Esophagus squamous epithelium (tissue), 5 donors: ENCODE measurements at regions not wholly inside any gene's neighbourhood (a gene's known extent, or its start where the extent isn't known, plus 50 kb on each side); places are given as distances from the start of the nearest gene placed in this dataset.

ENCODE experiments used
- DNase-seq: peaks from one replicate; lab custom pipeline; 2025; lab: John Stamatoyannopoulos, UW
- H3K27ac ChIP-seq, 4 donors: fragments of 200-600 bp; sonication (generic); one replicate each; pipeline ENCODE4 v1.5.1; 2016 to 2019; ENCODE audit warnings: mild to moderate bottlenecking in 1 of 4
- H3K27me3 ChIP-seq, 4 donors: fragments of 200-600 bp; sonication (generic); 1 replicate in 3 of 4; 2 replicates in 1 of 4; pipeline versions ENCODE4 v1.5.1 to v1.6.0; 2017 to 2021; ENCODE audit warnings: antibody characterized with exemption in 1 of 4
- H3K36me3 ChIP-seq, 3 donors: fragments of 200-600 bp; sonication (generic); one replicate each; pipeline ENCODE4 v1.5.1; 2016 to 2019
- H3K4me1 ChIP-seq, 3 donors: fragments of 200-600 bp; sonication (generic); one replicate each; pipeline ENCODE4 v1.5.1; 2017 to 2019
- H3K4me3 ChIP-seq, 4 donors: fragments of 200-600 bp; sonication (generic); 1 replicate in 3 of 4; 2 replicates in 1 of 4; pipeline ENCODE4 v1.5.1; 2016 to 2019; ENCODE audit warnings: mild to moderate bottlenecking in 2 of 4, moderate library complexity in 1 of 4
- H3K9me3 ChIP-seq, 3 donors: fragments of 200-600 bp; sonication (generic); one replicate each; pipeline ENCODE4 v1.5.1; 2016 to 2019
- POLR2A ChIP-seq, 4 donors: fragments of 450-650 bp; IDR thresholded peaks; one replicate each; pipeline ENCODE4 v1.6.1; 2017; ENCODE audit warnings: antibody characterized with exemption in 4 of 4, mild to moderate bottlenecking in 4 of 4, moderate library complexity in 3 of 4
- WGBS, 2 donors: methylation state at CpG; one replicate each; pipeline ENCODE4 v1.1.5; 2018; 5-methylcytosine and 5-hydroxymethylcytosine counted together
- intact Hi-C: fragments of 100-400 bp; cut with DNase I; formaldehyde crosslinking; loops from one replicate; pipeline ENCODE4 v1.15.0; 2022
- TF ChIP-seq, protein P1 (sequence below), 6 experiments: fragments of 450-650 bp in 4 of 6; fragments of 200-600 bp in 2 of 6; sonication (generic) in 2 of 6; IDR thresholded peaks; one replicate each; pipeline ENCODE4 v1.5.1; 2016 to 2019; ENCODE audit warnings: antibody characterized with exemption in 6 of 6, mild to moderate bottlenecking in 4 of 6, moderate library complexity in 4 of 6
- donor health status: DM: yes; HTN: yes; CAD: no.

DNA sequence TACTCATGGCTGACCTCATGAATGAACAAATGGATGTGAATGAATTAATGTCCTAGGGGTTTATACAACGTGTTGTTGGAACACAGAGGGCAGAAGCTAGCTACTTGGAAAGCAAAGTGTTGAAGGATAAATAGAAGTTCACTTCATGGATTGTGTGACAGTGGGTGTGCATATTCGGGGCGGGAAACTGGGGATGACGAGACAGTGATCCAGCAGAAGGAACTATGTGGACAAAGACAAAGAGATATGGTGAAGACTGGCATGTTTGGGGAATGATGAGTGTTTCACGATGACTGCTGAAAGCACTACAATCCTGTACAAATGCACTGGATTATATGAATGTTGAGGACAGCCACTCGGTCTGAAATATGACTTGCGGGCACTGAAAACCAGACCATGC lies 250.5 kb upstream of the C16orf82 start:
- Histone ChIP-seq H3K4me3 (no peak overlapping the region), H3K9me3 (no peaks in the 10 kb centered on the region), H3K27ac (no peak overlapping the region), H3K27me3 (no peaks in the 10 kb centered on the region), H3K36me3 (no peaks in the 10 kb centered on the region), H3K4me1 (no peaks in the 10 kb centered on the region)
- TF ChIP-seq, protein P1, sequence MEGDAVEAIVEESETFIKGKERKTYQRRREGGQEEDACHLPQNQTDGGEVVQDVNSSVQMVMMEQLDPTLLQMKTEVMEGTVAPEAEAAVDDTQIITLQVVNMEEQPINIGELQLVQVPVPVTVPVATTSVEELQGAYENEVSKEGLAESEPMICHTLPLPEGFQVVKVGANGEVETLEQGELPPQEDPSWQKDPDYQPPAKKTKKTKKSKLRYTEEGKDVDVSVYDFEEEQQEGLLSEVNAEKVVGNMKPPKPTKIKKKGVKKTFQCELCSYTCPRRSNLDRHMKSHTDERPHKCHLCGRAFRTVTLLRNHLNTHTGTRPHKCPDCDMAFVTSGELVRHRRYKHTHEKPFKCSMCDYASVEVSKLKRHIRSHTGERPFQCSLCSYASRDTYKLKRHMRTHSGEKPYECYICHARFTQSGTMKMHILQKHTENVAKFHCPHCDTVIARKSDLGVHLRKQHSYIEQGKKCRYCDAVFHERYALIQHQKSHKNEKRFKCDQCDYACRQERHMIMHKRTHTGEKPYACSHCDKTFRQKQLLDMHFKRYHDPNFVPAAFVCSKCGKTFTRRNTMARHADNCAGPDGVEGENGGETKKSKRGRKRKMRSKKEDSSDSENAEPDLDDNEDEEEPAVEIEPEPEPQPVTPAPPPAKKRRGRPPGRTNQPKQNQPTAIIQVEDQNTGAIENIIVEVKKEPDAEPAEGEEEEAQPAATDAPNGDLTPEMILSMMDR (IDR thresholded peaks at IDR 0.05): no peak
- TF ChIP-seq POLR2A (IDR thresholded peaks at IDR 0.05): no peak
- intact Hi-C loops: no loop called here
- 78 to 84% methylated on average over 7 of the region's 7 CpGs for WGBS, 2 donors
- DNase-seq: no peak

DNA sequence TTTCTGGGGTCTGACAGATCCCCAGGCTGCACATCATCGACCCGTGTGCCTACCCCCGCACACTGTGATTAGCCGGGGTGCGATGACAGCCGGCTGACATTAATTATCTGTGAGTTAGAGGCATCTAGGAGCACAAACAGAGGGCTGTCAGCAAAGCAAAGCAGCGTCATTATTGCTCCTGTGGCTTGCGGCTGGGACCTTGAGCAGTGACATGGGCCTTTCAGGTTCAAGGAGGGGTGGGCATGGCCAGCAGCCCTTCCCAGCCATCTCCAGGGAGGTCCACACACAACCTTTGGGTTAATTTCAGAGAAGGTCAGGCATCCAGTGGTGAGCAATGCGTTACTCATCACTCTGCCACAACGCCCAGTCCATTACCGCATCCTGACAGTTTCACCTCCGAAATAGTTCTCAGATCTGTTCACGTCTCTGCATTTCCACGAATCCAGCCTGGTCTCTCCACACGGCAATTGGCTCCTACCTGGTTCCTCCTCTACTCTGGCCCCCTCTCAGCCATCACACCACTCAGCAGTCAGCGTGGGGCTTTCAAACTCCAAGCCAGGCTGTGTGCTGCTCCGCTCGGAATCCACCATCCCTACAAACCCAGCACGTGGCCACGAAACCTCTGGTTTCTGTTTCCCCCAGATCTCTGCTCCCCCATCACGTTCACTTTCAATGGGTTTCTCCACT lies 249.7 kb upstream of the C16orf82 start:
- 67 to 70% methylated on average over 15 of the region's 21 CpGs for WGBS, 2 donors
- Histone ChIP-seq H3K27me3 (no peaks in the 10 kb centered on the region), H3K4me3 (no peak overlapping the region), H3K9me3 (no peaks in the 10 kb centered on the region), H3K27ac (no peak overlapping the region), H3K36me3 (no peaks in the 10 kb centered on the region), H3K4me1 (no peaks in the 10 kb centered on the region)
- no peak for TF ChIP-seq POLR2A (IDR thresholded peaks at IDR 0.05)
- TF ChIP-seq, protein P1 (IDR thresholded peaks at IDR 0.05): no peak
- intact Hi-C loops: no loop called here
- DNase-seq: no peak

GRCh38 chr16:26818393-26818792 lies 248.3 kb upstream of the C16orf82 start:
- no peak for DNase-seq
- H3K36me3 ChIP-seq: no peaks in the 10 kb centered on the region
- no peaks in the 10 kb centered on the region for H3K27me3 ChIP-seq
- H3K9me3 ChIP-seq: no peaks in the 10 kb centered on the region
- TF ChIP-seq, protein P1 (IDR thresholded peaks at IDR 0.05): no peak
- no peak for TF ChIP-seq POLR2A (IDR thresholded peaks at IDR 0.05)
- no peak overlapping the region for H3K4me3 ChIP-seq
- intact Hi-C loops: no loop called here
- no peaks in the 10 kb centered on the region for H3K4me1 ChIP-seq
- H3K27ac ChIP-seq: no peak overlapping the region
- 93 to 94% methylated on average over 2 of the region's 2 CpGs for WGBS, 2 donors

DNA sequence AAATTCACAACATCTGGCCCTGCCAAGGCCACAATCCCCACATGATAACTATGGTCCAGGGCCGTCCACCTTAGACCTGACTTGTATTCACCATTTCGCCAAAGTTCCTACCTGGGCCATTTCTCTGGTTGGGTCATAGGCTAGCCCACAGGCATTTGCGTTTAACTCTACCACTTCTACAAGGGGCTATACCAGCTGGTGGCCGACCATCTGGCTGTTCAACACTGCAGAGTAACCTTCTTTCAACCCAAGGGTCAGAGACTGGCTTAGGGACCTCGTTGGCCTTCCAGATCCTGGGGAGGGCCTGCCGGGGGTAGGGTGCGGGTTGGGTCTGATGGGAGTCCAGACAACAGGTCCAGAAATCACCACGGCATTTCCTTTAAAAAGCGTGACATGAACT lies 242.3 kb upstream of the C16orf82 start:
- H3K4me1 ChIP-seq: peaks cover 0 to 21% (median 0%) of the 10 kb centered on the region in 3 donors
- no peaks in the 10 kb centered on the region for H3K27me3 ChIP-seq
- 47 to 72% methylated on average over 7 to 8 of the region's 9 CpGs for WGBS, 2 donors
- intact Hi-C loops: no loop called here
- no peak overlapping the region for H3K4me3 ChIP-seq
- H3K27ac ChIP-seq: no peak overlapping the region
- no peaks in the 10 kb centered on the region for H3K36me3 ChIP-seq
- DNase-seq: no peak
- no peak for TF ChIP-seq POLR2A (IDR thresholded peaks at IDR 0.05)
- TF ChIP-seq, protein P1 (IDR thresholded peaks at IDR 0.05): no peak
- H3K9me3 ChIP-seq: no peaks in the 10 kb centered on the region

- no peaks in the 10 kb centered on the region for H3K27me3 ChIP-seq
- no peak for DNase-seq
These were observed 240.2 kb upstream of the C16orf82 start for GRCh38 chr16:26826500-26826899.

More at GRCh38 chr16:26826500-26826899, 240.2 kb upstream of the C16orf82 start:
- no peaks in the 10 kb centered on the region for H3K36me3 ChIP-seq
- H3K4me3 ChIP-seq: no peak overlapping the region
- no peak for TF ChIP-seq POLR2A (IDR thresholded peaks at IDR 0.05)
- TF ChIP-seq, protein P1 (IDR thresholded peaks at IDR 0.05): peak in 1 of 6 experiments; percentile 10
- no peaks in the 10 kb centered on the region for H3K9me3 ChIP-seq
- H3K27ac ChIP-seq: peak overlapping the region in 3 of 4 donors; percentile 39 to 50 (median 49)
- peaks cover 0 to 21% (median 0%) of the 10 kb centered on the region in 3 donors for H3K4me1 ChIP-seq
- 29 to 34% methylated on average over 3 to 4 of the region's 4 CpGs for WGBS, 2 donors
- intact Hi-C loops: no loop called here
